GM19395 (cell line): ENCODE measurements at regions not wholly inside any gene's neighbourhood (a gene's known extent, or its start where the extent isn't known, plus 50 kb on each side); places are given as distances from the start of the nearest gene placed in this dataset.

Experiments
- ATAC-seq: cut with Tn5 transposase; IDR thresholded peaks from one replicate; pipeline ENCODE4 v1.9.1; 2021; ENCODE audit warnings: mild to moderate bottlenecking, moderate library complexity; ENCODE audit not compliant: unreplicated experiment

GRCh38 chr12:74429535-74429934 lies 108.1 kb upstream of the ATXN7L3B start:
- ATAC-seq, result no peak

- ATAC-seq, result no peak
Measured at GRCh38 chr12:74431801-74432200, 105.8 kb upstream of the ATXN7L3B start.

- ATAC-seq, result no peak
Measured at GRCh38 chr12:74440469-74440868, 97.2 kb upstream of the ATXN7L3B start.

GRCh38 chr12:74441872-74442271 lies 95.8 kb upstream of the ATXN7L3B start:
- ATAC-seq, result no peak

- ATAC-seq, result no peak
Measured at GRCh38 chr12:74446466-74446865, 91.2 kb upstream of the ATXN7L3B start.

- ATAC-seq, result no peak
Measured at GRCh38 chr12:74449872-74450271, 87.8 kb upstream of the ATXN7L3B start.

- no peak for ATAC-seq
Measured at GRCh38 chr12:74454109-74454508, 83.5 kb upstream of the ATXN7L3B start.

- no peak for ATAC-seq
Measured at GRCh38 chr12:74455429-74455828, 82.2 kb upstream of the ATXN7L3B start.

GRCh38 chr12:74456431-74456830 lies 81.2 kb upstream of the ATXN7L3B start:
- no peak for ATAC-seq

- no peak for ATAC-seq
Measured at GRCh38 chr12:74468401-74468800, 69.2 kb upstream of the ATXN7L3B start.

- no peak for ATAC-seq
Measured at GRCh38 chr12:74476234-74476633, 61.4 kb upstream of the ATXN7L3B start.

- no peak for ATAC-seq
Measured at GRCh38 chr12:74481078-74481477, 56.6 kb upstream of the ATXN7L3B start.

- no peak for ATAC-seq
Measured at GRCh38 chr12:74482115-74482514, 55.5 kb upstream of the ATXN7L3B start.

- no peak for ATAC-seq
Measured at GRCh38 chr12:74483057-74483456, 54.6 kb upstream of the ATXN7L3B start.
